Smooth muscle cell (in vitro differentiated cells): ENCODE measurements at regions not wholly inside any gene's neighbourhood (a gene's known extent, or its start where the extent isn't known, plus 50 kb on each side); places are given as distances from the start of the nearest gene placed in this dataset.

Experiments
- DNase-seq: peaks from one replicate; lab custom pipeline; 2025; ENCODE audit not compliant: unreplicated experiment; lab: John Stamatoyannopoulos, UW
- H2AFZ ChIP-seq: fragments of 200-600 bp; sonication (generic); 2 replicates; pipeline ENCODE4 v1.6.0; 2016; ENCODE audit warnings: antibody characterized with exemption, low read depth, mild to moderate bottlenecking
- H3F3A ChIP-seq: fragments of 200-600 bp; sonication (generic); 2 replicates; pipeline ENCODE4 v1.6.0; 2017; ENCODE audit warnings: antibody characterized with exemption, low read depth
- H3K27ac ChIP-seq: fragments of 200-600 bp; sonication (generic); 2 replicates; pipeline ENCODE4 v1.5.1; 2016; ENCODE audit warnings: low read depth, mild to moderate bottlenecking
- H3K27me3 ChIP-seq: fragments of 200-600 bp; sonication (generic); 2 replicates; pipeline ENCODE4 v1.6.1; 2016; ENCODE audit warnings: low read depth, mild to moderate bottlenecking
- H3K36me3 ChIP-seq: fragments of 200-600 bp; sonication (generic); 2 replicates; pipeline ENCODE4 v1.5.1; 2016; ENCODE audit warnings: low read depth
- H3K4me1 ChIP-seq: fragments of 200-600 bp; sonication (generic); 2 replicates; pipeline ENCODE4 v1.5.1; 2016; ENCODE audit warnings: low read depth
- H3K4me2 ChIP-seq: fragments of 200-600 bp; sonication (generic); 2 replicates; pipeline ENCODE4 v1.6.0; 2016; ENCODE audit warnings: mild to moderate bottlenecking
- H3K4me3 ChIP-seq: fragments of 200-600 bp; sonication (generic); 2 replicates; pipeline ENCODE4 v1.5.1; 2016; ENCODE audit warnings: mild to moderate bottlenecking
- H3K79me2 ChIP-seq: fragments of 200-600 bp; sonication (generic); 2 replicates; pipeline ENCODE4 v1.6.0; 2016; ENCODE audit warnings: low read depth, mild to moderate bottlenecking
- H3K9ac ChIP-seq: fragments of 200-600 bp; sonication (generic); 2 replicates; pipeline ENCODE4 v1.6.0; 2016; ENCODE audit warnings: low read depth
- H3K9me3 ChIP-seq: fragments of 200-600 bp; sonication (generic); replicated peaks from 2 replicates; pipeline ENCODE4 v1.5.1; 2016; ENCODE audit warnings: low read depth
- H4K20me1 ChIP-seq: fragments of 200-600 bp; sonication (generic); 2 replicates; pipeline ENCODE4 v1.6.0; 2016; ENCODE audit warnings: low read depth
- WGBS: methylation state at CpG from one replicate; pipeline ENCODE4 v1.1.7; 2016; ENCODE audit warnings: low lambda C conversion rate; 5-methylcytosine and 5-hydroxymethylcytosine counted together
- TF ChIP-seq, protein P1 (sequence below): fragments of 200-600 bp; sonication (generic); IDR thresholded peaks from 2 replicates; pipeline ENCODE4 v1.5.1; 2017; ENCODE audit warnings: borderline replicate concordance, mild to moderate bottlenecking, antibody characterized with exemption; ENCODE audit not compliant: insufficient read depth, poor library complexity, severe bottlenecking

DNA sequence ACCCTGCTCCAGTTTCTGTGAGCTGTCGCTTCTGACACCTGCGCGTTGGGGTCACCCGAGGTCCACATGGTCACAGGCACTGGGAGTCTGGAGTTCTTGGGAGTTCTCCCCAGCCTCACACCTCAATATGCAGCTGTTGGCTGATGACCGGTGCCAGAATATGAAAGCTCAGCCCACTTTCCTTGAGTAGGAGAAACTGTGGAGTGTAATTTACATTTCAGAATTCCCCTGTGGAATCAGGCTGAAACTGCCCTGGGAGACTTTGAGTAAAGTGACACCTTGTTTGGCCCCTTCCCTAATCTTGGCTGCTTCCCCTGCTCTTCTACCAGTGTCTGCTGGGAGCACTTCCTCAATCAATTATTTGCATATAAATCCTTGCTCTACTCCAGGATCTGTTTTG, 255.9 kb downstream of the NFKBIZ start:
- DNase-seq = no peak
- Histone ChIP-seq H3K4me1 (no peaks in the 10 kb centered on the region), H3K4me3 (no peak overlapping the region), H3F3A (no peaks in the 10 kb centered on the region), H3K27me3 (no peaks in the 10 kb centered on the region), H3K9me3 (peaks cover 6% of the 10 kb centered on the region), H3K27ac (no peak overlapping the region), H3K79me2 (no peaks in the 10 kb centered on the region), H3K36me3 (no peaks in the 10 kb centered on the region), H3K9ac (no peak overlapping the region), H4K20me1 (no peaks in the 10 kb centered on the region), H2AFZ (no peak overlapping the region), H3K4me2 (no peak overlapping the region)
- WGBS = 99% methylated on average over 5 of the region's 5 CpGs
- TF ChIP-seq, protein P1, sequence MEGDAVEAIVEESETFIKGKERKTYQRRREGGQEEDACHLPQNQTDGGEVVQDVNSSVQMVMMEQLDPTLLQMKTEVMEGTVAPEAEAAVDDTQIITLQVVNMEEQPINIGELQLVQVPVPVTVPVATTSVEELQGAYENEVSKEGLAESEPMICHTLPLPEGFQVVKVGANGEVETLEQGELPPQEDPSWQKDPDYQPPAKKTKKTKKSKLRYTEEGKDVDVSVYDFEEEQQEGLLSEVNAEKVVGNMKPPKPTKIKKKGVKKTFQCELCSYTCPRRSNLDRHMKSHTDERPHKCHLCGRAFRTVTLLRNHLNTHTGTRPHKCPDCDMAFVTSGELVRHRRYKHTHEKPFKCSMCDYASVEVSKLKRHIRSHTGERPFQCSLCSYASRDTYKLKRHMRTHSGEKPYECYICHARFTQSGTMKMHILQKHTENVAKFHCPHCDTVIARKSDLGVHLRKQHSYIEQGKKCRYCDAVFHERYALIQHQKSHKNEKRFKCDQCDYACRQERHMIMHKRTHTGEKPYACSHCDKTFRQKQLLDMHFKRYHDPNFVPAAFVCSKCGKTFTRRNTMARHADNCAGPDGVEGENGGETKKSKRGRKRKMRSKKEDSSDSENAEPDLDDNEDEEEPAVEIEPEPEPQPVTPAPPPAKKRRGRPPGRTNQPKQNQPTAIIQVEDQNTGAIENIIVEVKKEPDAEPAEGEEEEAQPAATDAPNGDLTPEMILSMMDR = no peak

DNA sequence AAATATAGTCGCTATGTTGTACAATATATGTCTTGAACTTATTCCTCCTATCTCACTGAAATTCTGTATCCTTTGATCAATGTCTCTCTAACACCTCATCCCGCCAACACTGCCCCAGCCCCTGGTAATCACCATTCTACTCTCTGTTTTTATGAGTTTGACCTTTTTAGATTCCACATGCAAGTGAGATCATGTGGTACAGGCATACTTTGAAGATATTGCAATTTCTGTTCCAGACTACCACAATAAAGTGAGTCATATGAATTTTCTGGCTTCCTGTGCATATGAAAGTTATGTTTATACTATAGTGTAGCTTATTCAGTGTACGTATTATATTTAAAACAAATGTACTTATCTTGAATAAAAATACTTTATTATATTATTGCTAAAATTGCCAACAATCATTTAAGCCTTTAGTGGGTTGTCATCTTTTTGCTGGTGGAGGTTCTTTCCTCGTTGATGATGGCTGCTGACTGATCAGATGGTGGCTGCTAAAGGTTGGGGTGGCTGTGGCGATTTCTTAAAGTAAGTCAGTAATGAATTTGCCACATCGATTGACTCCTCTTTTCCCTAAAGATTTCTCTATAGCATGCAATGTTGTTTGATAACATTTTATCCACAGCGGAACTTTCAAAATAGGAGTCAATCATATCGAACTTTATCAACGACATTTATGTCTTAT, 257.2 kb downstream of the NFKBIZ start:
- Histone ChIP-seq H3K36me3 (no peaks in the 10 kb centered on the region), H3K27me3 (no peaks in the 10 kb centered on the region), H3K4me1 (no peaks in the 10 kb centered on the region), H3K4me3 (no peak overlapping the region), H3F3A (no peaks in the 10 kb centered on the region), H3K79me2 (no peaks in the 10 kb centered on the region), H3K9me3 (peaks cover 6% of the 10 kb centered on the region), H4K20me1 (no peaks in the 10 kb centered on the region), H3K4me2 (no peak overlapping the region), H2AFZ (no peak overlapping the region), H3K9ac (no peak overlapping the region), H3K27ac (no peak overlapping the region)
- WGBS = 87% methylated on average over 9 of the region's 9 CpGs
- no peak for DNase-seq
- TF ChIP-seq, protein P1 = no peak

DNA sequence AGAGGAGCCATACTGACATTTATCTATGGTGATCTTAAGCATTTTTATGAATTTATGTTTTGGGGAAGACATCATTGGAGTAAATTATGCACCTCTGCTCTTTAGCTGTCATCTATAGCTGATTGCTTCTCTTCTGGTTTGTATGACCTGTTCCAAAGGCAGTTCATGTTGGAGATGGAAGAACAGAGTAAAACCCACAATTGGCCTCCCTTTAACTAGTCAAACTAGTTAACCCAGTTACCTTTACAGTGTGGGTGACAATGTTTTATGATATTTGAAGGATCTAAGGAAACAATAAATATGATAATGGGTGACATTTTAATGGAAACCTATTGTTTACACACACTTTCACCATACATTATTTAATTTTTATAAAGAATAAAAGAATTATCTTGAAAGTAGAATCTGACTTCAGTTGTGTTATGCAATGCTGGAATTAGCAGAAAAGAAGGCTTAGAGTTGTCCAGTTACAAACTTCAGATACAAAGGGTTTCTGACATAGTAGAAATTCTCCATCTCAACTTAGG, 263.5 kb downstream of the NFKBIZ start:
- TF ChIP-seq, protein P1 = no peak
- no peaks in the 10 kb centered on the region for H3K27me3 ChIP-seq
- no peak for DNase-seq
- no peaks in the 10 kb centered on the region for H3K36me3 ChIP-seq
- H3K27ac ChIP-seq = peak overlapping the region; percentile 83
- H3K9me3 ChIP-seq = no peaks in the 10 kb centered on the region
- no peaks in the 10 kb centered on the region for H3F3A ChIP-seq
- peak overlapping the region; percentile 68 for H2AFZ ChIP-seq
- no peak overlapping the region for H3K4me3 ChIP-seq
- H4K20me1 ChIP-seq = no peaks in the 10 kb centered on the region
- H3K4me2 ChIP-seq = no peak overlapping the region
- H3K4me1 ChIP-seq = no peaks in the 10 kb centered on the region
- no peaks in the 10 kb centered on the region for H3K79me2 ChIP-seq
- H3K9ac ChIP-seq = peak overlapping the region; percentile 36

DNA sequence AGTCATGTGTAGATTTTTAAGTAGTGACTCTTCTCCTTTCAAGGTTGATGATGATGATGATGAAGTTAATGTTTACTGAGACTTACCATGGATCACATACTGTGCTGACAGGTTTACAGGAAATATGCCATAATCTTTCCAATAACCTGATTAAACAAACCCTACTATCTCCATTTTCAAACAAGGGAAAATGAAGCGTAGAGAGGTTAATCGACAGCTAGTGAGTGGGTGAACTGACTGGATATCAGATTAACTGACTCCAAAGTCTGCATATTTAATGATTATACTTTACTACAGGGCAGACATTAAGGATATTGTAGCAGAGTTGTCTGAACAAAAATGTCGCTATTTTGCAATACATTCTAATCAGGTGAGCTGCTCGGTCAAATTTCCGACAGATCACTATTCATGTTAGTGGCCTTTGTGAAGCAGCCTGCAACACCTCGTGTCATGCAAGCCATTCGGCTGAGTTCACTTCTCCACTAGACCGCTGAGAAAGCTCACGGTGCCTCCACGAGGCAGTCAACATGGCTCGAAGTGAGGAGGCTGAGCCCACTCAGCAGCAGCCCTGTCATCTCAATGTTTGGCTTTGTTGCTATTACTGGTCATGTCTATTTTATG, 264.2 kb downstream of the NFKBIZ start:
- DNase-seq = no peak
- Histone ChIP-seq H3K9me3 (no peaks in the 10 kb centered on the region), H3K4me2 (no peak overlapping the region), H3K27me3 (no peaks in the 10 kb centered on the region), H3K4me1 (no peaks in the 10 kb centered on the region), H3F3A (no peaks in the 10 kb centered on the region), H3K9ac (peak overlapping the region; percentile 36), H3K36me3 (no peaks in the 10 kb centered on the region), H4K20me1 (no peaks in the 10 kb centered on the region), H3K27ac (peak overlapping the region; percentile 83), H2AFZ (peak overlapping the region; percentile 68), H3K79me2 (no peaks in the 10 kb centered on the region), H3K4me3 (no peak overlapping the region)
- TF ChIP-seq, protein P1 = no peak
- WGBS = 83% methylated on average over 11 of the region's 11 CpGs
